ENCODE measurements at regions not wholly inside any gene's neighbourhood (a gene's known extent, or its start where the extent isn't known, plus 50 kb on each side); places are given as distances from the start of the nearest gene placed in this dataset.

- TF ChIP-seq GABPB1 (CRISPR knock-in tag; IDR thresholded peaks at IDR 0.05): no peak
- no peak for TF ChIP-seq POLR2A (IDR thresholded peaks at IDR 0.05; ENCODE audit: insufficient read depth in 1 of 2, low read depth in 2 of 2, low read length in 2 of 2)
- no peak for TF ChIP-seq NFYB (CRISPR knock-in tag; IDR thresholded peaks at IDR 0.05)
- no peak for TF ChIP-seq EZH2 (conservative IDR thresholded peaks at IDR 0.05; ENCODE audit: low read depth, low read length)
- TF ChIP-seq ZNF543 (CRISPR knock-in tag; IDR thresholded peaks at IDR 0.05): no peak
- no peak for TF ChIP-seq ZNF260 (CRISPR knock-in tag; IDR thresholded peaks at IDR 0.05; ENCODE audit: borderline replicate concordance, low read depth)
- no peak for TF ChIP-seq REST (IDR thresholded peaks at IDR 0.05; ENCODE audit: borderline replicate concordance in 1 of 2, low read depth in 1 of 2, low read length in 2 of 2)
- no peak for TF ChIP-seq YEATS4 (CRISPR knock-in tag; IDR thresholded peaks at IDR 0.05; ENCODE audit: borderline replicate concordance)
- no peak for TF ChIP-seq GTF2F1 (IDR thresholded peaks at IDR 0.05; ENCODE audit: low read length)
Observed at GRCh38 chr4:126777649-126778048, 855.1 kb upstream of the INTU start.
